ENCODE measurements at regions not wholly inside any gene's neighbourhood (a gene's known extent, or its start where the extent isn't known, plus 50 kb on each side); places are given as distances from the start of the nearest gene placed in this dataset.

GRCh38 chr18:76130845-76131244, 364.2 kb downstream of the ZNF516 start:
- DNase-seq (ENCODE audit: low spot score): no peak

GRCh38 chr18:76126327-76126726, 368.7 kb downstream of the ZNF516 start:
- DNase-seq (ENCODE audit: low spot score): no peak

- DNase-seq (ENCODE audit: low spot score): no peak
Observed at GRCh38 chr18:76121011-76121410, 374.0 kb downstream of the ZNF516 start.

GRCh38 chr18:76115580-76115979, 379.5 kb downstream of the ZNF516 start:
- DNase-seq (ENCODE audit: low spot score): no peak

GRCh38 chr18:76113101-76113500, 381.9 kb downstream of the ZNF516 start:
- no peak for DNase-seq (ENCODE audit: low spot score)

- no peak for DNase-seq (ENCODE audit: low spot score)
Observed at GRCh38 chr18:76102626-76103025, 392.4 kb downstream of the ZNF516 start.

- DNase-seq (ENCODE audit: low spot score): no peak
Observed at GRCh38 chr18:76102156-76102555, 392.9 kb downstream of the ZNF516 start.

- no peak for DNase-seq (ENCODE audit: low spot score)
Observed at GRCh38 chr18:76099931-76100457, 395.0 kb downstream of the ZNF516 start.

GRCh38 chr18:76098674-76099411, 396.2 kb downstream of the ZNF516 start:
- DNase-seq (ENCODE audit: low spot score): no peak

GRCh38 chr18:76081536-76081935, 413.5 kb downstream of the ZNF516 start:
- no peak for DNase-seq (ENCODE audit: low spot score)

- no peak for DNase-seq (ENCODE audit: low spot score)
Observed at GRCh38 chr18:76080430-76080829, 414.6 kb downstream of the ZNF516 start.

- DNase-seq (ENCODE audit: low spot score): no peak
Observed at GRCh38 chr18:76075777-76076176, 419.3 kb downstream of the ZNF516 start.

GRCh38 chr18:76064998-76065397, 430.0 kb downstream of the ZNF516 start:
- DNase-seq (ENCODE audit: low spot score): no peak

GRCh38 chr18:76058146-76058545, 436.9 kb downstream of the ZNF516 start:
- DNase-seq (ENCODE audit: low spot score): no peak

GRCh38 chr18:76057386-76057785, 437.7 kb downstream of the ZNF516 start:
- no peak for DNase-seq (ENCODE audit: low spot score)

- DNase-seq (ENCODE audit: low spot score): no peak
Observed at GRCh38 chr18:76056471-76057110, 438.5 kb downstream of the ZNF516 start.

- no peak for DNase-seq (ENCODE audit: low spot score)
Observed at GRCh38 chr18:76055578-76055977, 439.5 kb downstream of the ZNF516 start.

GRCh38 chr18:76055025-76055424, 440.0 kb downstream of the ZNF516 start:
- no peak for DNase-seq (ENCODE audit: low spot score)

- no peak for DNase-seq (ENCODE audit: low spot score)
Observed at GRCh38 chr18:76054156-76054555, 440.9 kb downstream of the ZNF516 start.

GRCh38 chr18:76053551-76053950, 441.5 kb downstream of the ZNF516 start:
- DNase-seq (ENCODE audit: low spot score): no peak

GRCh38 chr18:76052227-76052595, 442.8 kb downstream of the ZNF516 start:
- no peak for DNase-seq (ENCODE audit: low spot score)

- DNase-seq (ENCODE audit: low spot score): no peak
Observed at GRCh38 chr18:76051396-76052226, 443.4 kb downstream of the ZNF516 start.
